C1 segment of cervical spinal cord (tissue), 14 donors: ENCODE measurements at regions not wholly inside any gene's neighbourhood (a gene's known extent, or its start where the extent isn't known, plus 50 kb on each side); places are given as distances from the start of the nearest gene placed in this dataset.
A peak's percentile ranks its signal among the peaks of the same experiment; 100 is the strongest.
"Not testable (repeated sequence)": the region's sequence is repeated elsewhere in the genome, so short reads cannot be mapped to it uniquely, and the experiment has no call there.

Source experiments
- DNase-seq, 14 donors: peaks; one replicate each; lab custom pipeline; 2025; lab: John Stamatoyannopoulos, UW

DNA sequence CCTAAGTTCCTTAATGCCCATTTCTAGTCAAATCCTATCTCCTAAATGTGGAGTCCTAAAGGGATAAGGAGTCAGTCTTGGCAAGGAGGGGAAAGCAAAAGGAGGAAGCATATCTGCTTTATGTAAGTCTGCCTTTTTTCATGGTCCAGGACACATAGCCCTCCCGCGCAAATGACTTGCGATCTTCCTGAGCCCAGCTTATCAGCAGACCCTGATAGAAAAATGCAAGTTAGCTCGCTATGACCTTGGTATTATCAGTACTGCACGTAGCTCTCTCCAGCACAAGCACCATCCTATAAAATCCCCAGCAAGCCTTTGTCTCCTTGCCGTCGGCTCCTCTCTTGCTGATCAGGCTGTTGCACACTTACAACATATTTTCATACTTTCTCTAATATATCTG is 281.4 kb upstream of the KCNH7 start:
- no peak for DNase-seq

DNA sequence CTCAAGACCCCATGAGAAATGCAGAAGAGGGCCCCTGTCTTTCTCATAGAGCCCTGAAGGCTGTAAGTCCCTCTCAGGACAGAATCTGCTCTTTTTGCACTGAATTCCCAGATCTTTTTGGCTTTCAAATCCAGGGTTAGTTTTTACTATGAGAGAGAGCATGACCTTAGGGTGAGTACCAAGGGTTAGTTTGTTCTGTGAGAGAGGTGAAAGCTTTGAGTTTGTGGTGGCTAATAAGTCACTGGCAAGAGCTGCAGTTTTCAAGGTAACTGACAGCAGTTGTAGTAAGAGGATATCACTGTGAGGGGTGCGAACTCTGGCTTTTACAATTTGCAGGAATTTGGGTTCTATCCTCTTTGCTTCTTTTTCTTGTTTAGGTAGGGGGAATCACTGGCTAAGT is 248.4 kb upstream of the KCNH7 start:
- no peak for DNase-seq

DNA sequence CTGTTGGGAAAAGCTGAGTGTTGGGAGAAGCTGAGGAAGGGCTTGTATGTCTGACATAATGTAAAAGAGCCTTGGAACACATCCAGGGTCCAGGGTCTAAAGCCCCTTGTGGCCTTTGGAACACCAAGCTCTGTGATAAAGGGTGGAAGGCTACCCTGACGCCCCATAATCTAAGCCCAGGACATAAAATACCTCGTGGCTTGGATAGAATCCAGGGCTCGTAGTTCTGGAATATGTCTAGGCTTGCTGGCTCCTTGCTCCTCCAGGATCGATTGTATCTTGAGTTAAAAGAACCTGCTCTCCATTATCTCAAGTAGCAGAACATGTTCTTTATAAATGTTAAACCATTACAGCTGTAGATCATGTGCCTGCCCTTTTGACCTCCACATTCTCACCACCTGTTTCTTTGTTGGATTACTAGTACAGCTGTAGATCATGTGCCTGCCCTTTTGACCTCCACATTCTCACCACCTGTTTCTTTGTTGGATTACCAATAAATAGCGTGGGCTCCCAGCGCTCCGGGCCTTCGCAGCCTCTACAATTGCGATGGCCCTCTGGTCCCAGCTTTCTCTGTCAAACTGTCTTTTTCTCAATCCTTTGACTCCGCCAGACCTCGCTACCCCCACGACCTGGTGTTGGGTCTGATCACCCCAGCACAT is 246.9 kb upstream of the KCNH7 start:
- not testable (repeated sequence) for DNase-seq

DNA sequence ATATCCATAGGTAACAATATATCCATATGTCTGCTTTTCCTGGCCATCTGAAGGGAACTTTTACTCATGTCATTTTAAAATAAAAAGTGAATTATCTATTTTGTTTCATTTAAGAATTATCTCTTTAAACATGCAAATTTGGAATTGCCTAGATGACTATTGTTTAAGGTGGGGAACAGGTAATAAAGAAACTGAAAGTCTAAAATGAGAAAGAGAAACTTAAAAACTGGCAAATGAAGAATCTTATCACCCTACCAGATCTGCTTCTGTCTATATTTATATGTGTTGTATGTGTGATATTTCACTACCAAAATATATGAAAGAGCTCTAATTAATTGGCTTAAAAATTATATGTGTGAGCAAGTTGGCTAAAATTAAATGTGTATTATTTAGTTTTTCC is 243.2 kb upstream of the KCNH7 start:
- no peak for DNase-seq

DNA sequence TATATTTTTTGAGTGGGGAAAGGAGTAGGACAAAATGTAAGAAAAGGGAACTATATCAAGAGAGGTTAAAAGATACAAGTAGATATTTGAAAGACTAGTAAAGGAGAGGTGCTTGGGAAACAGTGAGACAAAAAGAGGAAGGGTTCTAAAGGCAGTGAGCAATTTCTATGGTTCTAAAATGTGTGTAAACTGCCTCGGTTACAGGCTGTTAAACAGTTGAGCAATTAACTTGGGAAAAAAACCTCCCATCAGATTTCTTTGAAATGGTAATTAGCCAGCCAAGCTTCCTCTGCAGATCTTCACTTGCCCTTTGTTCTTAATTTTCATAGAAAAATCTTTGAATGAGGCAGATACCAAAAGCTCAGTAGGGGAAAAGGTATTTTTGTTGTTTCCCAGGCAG is 238.7 kb upstream of the KCNH7 start:
- DNase-seq: no peak

DNA sequence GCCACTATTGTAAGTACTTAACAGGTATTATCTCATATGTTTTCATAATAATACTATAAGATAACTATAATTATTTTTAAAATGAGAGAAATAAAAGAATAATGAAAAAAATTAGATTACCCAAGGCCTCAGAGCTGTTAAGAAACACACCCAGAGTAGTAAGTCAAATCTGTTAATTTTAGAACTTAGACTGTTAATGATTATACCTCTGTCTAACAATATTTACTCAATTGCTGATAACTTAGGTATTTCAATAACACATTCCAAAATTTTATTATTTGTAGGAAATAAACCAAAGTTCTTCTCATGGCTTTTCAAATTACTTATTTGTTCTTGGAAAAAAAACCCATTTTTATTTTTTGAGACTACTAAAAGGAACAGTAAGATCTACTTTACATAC is 227.5 kb upstream of the KCNH7 start:
- no peak for DNase-seq

DNA sequence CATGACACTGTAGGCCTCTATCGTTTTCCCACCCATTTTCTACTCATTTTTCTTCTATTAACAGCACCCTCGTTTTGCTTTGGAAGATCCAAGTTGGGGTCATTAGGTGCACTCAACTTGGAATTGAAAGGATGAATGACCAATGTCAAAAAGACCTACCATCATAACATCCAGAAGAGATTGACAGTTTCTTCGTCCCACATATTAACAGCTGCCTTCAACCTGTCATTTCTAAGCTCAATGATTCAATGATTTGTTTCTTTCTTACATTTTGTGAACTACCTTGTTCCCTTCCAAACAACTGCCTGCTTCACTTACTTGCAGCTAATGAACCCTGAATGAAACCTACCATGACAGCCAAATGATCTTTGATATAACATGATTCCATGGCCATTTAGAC is 224.0 kb upstream of the KCNH7 start:
- no peak for DNase-seq

DNA sequence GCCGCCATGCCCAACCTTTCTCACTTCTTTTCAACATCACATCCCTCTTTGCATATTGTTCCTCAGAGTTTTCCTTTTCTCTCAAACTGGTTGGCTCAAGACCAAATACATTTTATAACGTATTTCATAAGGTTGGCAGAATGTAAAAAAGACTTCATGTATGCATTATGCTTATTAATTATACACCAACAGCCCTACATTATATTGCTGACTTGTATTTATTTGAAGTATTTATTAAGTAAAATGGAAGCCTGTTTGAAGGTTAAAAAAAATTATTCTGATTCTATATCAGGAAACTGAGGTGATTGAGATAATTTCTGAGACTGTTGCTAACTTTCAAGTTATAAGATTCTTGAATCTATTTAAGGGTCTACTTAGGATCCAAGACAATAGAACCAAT is 208.0 kb upstream of the KCNH7 start:
- DNase-seq: no peak

DNA sequence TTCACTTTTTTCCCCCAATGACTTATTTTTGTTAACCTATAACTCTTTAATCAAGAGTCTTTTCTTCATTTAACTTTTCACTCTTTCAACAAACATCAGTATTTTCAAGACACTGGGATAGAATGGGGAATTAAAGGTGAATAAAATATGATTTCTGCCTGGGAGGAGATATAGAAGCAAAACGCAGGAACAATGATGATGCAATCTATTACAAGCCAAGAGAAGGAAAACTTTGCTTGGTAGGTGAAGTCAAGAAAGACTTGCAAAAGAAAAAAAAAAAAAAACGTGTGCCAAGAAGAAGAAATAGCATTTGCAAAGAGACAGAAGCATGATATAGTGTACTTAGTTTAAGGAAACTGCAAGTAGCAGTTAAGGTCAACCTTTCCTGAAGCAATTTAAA is 207.3 kb upstream of the KCNH7 start:
- DNase-seq: no peak

DNA sequence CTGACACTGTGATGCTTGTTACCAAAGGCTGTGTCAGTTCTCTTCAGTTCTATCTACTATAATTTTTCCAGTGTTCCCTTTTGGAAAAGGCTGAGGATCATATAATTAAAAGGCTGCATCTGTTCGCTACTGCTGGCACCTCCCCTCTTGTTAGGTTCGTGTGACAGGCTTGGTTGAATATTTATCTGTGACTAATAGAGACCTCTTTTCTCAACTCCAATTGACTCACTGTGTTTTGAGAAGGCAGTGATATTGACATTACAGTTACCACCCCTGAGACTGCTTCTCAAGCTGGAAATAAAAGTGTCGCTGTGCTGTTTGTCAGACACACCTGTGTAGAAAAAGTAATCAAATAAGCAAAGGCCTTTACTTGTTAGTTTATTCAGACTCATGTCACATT is 205.5 kb upstream of the KCNH7 start:
- DNase-seq: no peak

DNA sequence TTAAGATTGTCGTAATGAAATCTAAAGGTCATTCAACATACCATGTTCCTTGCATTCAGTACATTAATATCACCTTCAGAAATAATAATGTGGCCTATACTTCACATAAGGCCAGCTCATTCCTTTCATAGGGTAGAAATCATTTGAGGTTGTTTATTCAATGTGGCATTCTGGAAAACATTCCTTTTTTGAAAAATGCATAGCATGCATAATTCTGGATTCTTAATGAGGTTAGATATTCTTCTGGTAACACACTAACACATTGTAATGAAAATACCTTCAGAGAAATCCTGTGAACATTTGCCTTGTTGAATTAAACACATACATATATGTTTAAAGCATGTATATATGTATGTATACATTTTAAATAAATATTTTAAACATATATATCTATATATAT is 204.6 kb upstream of the KCNH7 start:
- DNase-seq: no peak

DNA sequence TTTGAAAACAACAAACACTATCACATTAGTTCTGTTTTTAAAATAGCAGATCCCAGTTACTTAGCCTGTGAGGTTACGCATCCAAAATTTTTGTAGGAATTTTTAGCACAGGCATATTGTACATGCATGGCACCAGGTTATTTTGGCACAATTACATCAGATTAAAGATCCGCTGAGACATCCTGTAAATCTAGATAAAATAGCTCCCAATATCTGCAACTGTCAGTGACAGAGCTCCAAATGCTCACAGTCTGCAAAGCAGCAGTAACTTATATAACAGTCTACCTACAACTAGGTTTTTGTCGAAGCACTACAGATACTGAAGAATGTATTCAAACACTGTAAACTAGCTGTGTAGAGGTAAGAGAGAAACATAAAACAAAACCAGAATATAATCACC is 200.7 kb upstream of the KCNH7 start:
- DNase-seq: no peak

DNA sequence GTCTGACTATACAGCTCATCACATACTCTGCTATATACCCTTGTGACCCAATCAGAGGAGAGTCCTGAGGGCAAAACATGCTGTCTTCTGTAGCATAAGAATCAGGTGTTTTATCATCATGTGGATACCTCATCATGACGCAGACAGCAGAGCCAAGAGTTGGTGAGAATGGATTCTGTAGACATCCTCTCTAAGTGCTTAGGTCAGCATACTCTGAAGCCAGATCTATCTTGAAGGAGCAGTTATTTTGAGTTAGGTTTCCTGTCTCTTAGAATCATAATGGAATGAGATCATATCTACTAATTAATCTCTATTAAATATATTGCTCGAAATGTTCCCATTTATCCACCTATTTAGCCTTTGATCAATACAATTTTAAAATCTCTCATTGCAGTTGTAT is 190.2 kb upstream of the KCNH7 start:
- no peak for DNase-seq

DNA sequence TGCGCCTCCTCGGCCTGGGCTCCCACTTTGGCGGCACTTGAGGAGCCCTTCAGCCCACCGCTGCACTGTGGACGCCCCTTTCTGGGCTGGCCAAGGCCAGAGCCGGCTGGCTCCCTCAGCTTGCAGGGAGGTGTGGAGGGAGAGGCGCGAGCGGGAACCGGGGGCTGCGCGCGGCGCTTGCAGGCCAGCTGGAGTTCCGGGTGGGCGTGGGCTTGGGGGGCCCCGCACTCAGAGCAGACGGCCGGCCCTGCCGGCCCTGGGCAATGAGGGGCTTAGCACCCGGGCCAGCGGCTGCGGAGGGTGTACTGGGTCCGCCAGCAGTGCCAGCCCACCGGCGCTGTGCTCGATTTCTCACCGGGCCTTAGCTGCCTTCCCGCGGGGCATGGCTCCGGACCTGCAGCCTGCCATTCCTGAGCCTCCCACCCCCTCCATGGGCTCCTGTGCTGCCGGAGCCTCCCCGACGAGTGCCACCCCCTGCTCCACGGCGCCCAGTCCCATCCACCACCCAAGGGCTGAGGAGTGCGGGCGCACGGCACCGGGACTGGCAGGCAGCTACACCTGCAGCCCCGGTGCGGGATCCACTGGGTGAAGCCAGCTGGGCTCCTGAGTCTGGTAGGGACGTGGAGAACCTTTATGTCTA is 187.7 kb upstream of the KCNH7 start:
- not testable (repeated sequence) for DNase-seq

DNA sequence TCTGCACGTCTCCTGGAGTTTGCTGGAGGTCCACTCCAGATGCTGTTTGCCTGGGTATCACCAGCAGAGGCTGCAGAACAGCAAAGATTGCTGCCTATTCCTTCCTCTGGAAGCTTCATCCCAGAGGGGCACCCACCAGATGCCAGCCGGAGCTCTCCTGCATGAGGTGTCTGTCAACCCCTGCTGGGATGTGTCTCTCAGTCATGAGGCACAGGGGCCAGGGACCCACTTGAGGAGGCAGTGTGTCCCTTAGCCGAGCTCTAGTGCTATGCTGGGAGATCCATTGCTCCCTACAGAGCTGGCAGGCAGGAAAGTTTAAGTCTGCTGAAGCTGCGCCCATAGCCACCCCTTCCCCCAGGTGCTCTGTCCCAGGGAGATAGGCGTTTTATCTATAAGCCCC is 178.3 kb upstream of the KCNH7 start:
- DNase-seq: not testable (repeated sequence)

DNA sequence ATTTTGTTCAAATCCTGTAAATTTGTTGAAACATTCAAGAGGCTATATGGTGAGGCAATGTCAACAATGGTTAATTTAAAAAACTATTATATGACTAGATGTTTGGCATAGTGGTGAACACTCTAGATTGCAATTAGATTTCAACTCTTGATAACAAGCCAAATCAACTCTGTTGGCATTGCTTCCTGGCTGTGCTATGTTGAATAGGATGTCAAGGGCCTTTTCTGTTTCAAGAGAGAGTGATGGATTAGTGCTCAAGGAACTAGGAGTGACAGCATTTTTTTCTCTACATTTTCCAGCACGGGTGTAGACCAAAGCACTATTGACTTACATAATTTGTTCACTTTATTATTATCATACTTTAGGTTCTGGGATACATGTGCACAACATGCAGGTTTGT is 172.4 kb upstream of the KCNH7 start:
- DNase-seq: no peak

DNA sequence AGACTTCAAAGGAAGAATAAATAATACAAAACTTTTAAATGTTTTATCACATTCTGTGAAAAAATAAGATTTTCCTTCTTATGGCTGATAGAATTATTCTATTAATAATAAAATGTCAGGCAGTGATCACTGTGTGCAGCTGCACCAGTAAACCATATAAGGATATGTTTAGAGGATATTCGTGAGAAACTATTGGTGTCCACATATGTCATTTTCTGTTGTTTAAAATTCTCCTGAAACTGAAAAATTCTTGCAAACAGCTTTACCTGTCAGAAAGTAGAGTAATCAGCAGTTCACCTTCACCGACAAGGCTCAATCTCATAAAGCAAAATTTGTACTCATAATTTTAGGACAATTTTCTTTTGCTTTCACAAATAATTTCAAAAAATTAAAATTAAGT is 170.1 kb upstream of the KCNH7 start:
- DNase-seq: no peak

DNA sequence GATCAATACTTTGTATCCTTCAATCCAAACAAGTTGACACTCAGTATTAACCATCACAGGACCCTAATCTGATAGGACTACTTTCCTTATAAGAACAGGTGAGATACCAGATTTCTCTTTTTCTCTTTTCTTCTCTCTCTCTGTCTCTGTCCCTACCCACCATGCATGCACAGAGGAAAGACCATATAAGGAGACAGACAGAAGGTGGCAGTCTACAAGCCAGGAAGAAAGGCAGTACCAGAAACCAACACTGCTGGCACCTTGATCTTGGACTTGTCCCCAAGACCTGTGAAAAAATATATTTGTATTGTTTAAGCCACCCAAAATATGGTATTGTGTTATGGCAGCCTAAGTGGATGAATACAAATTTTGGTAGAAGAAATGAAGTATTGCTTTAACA is 156.2 kb upstream of the KCNH7 start:
- no peak for DNase-seq

DNA sequence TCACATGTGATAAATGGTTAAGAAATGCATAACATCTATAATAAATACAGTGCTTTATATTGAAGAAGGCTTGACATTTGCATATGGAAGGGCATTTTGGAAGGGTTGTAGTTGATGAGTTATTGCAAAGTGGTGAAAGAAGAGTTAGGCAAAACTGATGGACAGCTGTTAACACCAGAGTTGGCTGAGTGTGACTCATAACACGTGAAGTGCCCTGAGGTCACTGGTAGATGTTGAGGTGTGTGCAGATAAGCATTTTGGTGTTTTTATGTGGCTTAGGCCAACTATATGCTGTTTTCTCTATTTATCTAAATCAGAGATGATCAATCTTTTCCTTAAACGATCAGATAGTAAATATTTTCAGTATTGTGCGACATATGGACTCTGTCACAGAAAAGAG is 154.3 kb upstream of the KCNH7 start:
- no peak for DNase-seq

DNA sequence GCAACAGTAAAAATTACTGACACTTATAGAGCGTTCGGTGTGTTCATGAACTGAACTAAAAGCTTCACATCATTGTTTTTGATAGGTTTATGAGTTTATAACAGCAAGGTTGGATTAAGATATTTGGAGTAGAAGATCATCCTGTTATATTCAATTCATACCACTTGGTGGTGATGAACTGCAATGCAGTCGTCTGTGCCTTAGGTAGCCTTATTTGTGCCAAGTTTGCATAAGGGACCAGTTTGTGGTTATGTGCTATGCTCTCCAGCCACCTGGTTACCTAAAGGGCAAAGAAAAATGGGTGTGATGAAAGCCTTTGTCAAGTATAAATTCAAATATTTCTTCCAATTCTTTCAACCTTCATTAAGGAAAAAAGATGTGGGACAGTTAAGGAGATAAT is 150.9 kb upstream of the KCNH7 start:
- DNase-seq: no peak

DNA sequence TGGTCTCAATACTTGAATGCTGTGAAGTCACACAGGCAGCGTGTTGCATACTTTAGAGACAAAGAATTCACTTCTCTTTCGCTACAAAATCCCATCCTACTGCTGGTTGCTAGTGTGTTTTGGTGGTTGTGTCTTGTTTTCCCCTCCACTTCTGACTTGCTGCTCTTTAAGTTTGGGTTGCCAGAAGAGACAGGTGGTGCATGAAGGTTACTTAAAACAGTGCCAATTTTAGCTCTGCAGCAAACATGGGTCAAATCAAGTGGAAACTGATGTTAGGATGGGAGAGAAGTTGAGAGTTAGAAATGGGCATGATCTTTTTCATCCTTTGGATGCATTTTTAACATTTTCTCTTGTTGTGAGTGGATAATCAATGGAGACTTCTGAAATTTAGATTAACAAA is 136.2 kb upstream of the KCNH7 start:
- peak in 1 of 14 donors; percentile 66 for DNase-seq

DNA sequence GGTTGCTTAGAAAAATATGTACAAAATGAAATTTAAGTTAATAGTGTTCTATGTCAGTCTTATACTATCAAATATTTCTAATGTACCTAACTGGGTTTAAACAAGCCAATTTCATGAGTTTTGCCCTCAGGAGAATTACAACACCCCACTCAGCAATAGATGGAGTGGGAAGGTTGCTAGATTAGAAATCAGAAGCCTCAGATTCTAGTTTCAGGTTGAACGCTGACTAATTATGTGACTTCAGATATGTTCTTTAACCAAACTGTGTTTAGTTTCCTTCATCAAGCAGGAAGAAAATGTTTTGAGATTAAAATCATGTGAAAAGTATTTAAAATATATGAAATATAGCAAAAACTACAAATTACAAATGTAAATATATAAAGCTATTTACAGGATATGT is 133.8 kb upstream of the KCNH7 start:
- no peak for DNase-seq

DNA sequence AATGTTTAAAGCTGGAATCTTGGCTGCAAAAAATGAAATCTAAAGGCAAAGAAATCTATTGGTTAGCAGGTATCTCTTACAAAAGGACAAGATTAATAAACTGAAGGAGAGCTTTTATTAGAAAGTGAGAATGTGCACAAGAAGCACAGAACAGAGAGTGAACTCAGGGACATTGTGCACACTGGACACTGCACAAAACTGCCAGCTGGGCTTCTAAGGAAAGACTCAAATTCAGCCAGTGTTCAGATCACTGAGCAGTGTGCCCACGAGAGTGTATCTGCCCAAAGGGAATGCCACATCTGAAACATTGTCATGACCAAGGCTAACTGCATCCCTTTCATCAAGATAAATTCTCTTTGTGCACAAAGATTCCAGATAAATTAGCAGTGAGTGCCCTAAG is 129.7 kb upstream of the KCNH7 start:
- DNase-seq: peak in 1 of 14 donors; percentile 71

DNA sequence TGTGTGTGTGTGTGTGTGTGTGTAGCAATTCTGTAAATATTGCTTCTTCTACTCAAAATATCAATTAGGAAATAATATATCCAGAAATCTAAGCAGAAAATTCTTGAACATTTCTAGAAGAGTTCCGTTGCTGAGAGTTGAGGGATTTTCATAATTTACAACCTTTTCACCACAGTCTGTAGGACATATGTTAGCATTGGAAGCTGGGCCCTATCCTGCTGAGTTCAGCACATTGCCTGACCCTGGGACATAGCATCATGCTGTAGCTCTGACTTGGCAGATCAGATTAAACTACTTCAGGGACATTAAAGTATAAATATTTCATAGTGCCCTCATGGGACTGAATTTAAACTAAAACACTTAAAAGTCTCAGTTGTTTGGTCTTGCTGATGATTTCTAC is 129.2 kb upstream of the KCNH7 start:
- peak in 1 of 14 donors; percentile 84 for DNase-seq
